Astrocyte (in vitro differentiated cells and primary cell): ENCODE measurements at regions not wholly inside any gene's neighbourhood (a gene's known extent, or its start where the extent isn't known, plus 50 kb on each side); places are given as distances from the start of the nearest gene placed in this dataset.

Source experiments
- DNase-seq: peaks from one replicate; pipeline ENCODE4 v3.0.0-alpha.2; 2010; ENCODE audit warnings: low read depth
- FAIRE-seq: peaks from 2 replicates; lab custom pipeline; 2011; peaks lifted over from hg19 to GRCh38; lab: Jason Lieb, UNC
- H2AFZ ChIP-seq: 2 replicates; pipeline ENCODE4 v1.6.0; 2012; ENCODE audit warnings: low read depth, low read length, inconsistent platforms
- H3K27ac ChIP-seq: 2 replicates; pipeline ENCODE4 v1.5.1; 2011; ENCODE audit warnings: low read depth, low read length, inconsistent platforms
- H3K27me3 ChIP-seq: 2 replicates; pipeline ENCODE4 v1.6.0; 2011; ENCODE audit warnings: low read length, inconsistent platforms; ENCODE audit not compliant: insufficient read depth
- H3K36me3 ChIP-seq: 2 replicates; pipeline ENCODE4 v1.5.1; 2011; ENCODE audit warnings: low read length, inconsistent platforms; ENCODE audit not compliant: insufficient read depth
- H3K4me1 ChIP-seq: 2 replicates; pipeline ENCODE4 v1.5.1; 2011; ENCODE audit warnings: low read length, inconsistent platforms; ENCODE audit not compliant: insufficient read depth
- H3K4me2 ChIP-seq: 2 replicates; pipeline ENCODE4 v1.6.0; 2012; ENCODE audit warnings: low read length, inconsistent platforms
- H3K4me3 ChIP-seq: 2 replicates; pipeline ENCODE4 v1.5.1; 2011; ENCODE audit warnings: low read depth, mild to moderate bottlenecking, low read length, inconsistent platforms; ENCODE audit not compliant: insufficient read depth
- H3K79me2 ChIP-seq: 2 replicates; pipeline ENCODE4 v1.6.0; 2012; ENCODE audit warnings: mild to moderate bottlenecking, low read length, inconsistent platforms; ENCODE audit not compliant: insufficient read depth
- H3K9ac ChIP-seq: 2 replicates; pipeline ENCODE4 v1.6.0; 2012; ENCODE audit warnings: mild to moderate bottlenecking, low read length, inconsistent platforms
- H3K9me3 ChIP-seq: 2 replicates; pipeline ENCODE4 v1.5.1; 2012; ENCODE audit warnings: low read depth, mild to moderate bottlenecking, low read length, inconsistent platforms; ENCODE audit not compliant: insufficient read depth
- H4K20me1 ChIP-seq: 2 replicates; pipeline ENCODE4 v1.6.0; 2012; ENCODE audit warnings: low read length, inconsistent platforms; ENCODE audit not compliant: insufficient read depth
- H3K27ac Mint-ChIP-seq: one replicate; pipeline ENCODE4 v1.8.0; 2021; ENCODE audit warnings: mild to moderate bottlenecking, mixed read lengths; ENCODE audit not compliant: unreplicated experiment
- H3K27me3 Mint-ChIP-seq: one replicate; pipeline ENCODE4 v1.8.0; 2021; ENCODE audit warnings: low read depth, mixed read lengths; ENCODE audit not compliant: unreplicated experiment
- H3K36me3 Mint-ChIP-seq: one replicate; pipeline ENCODE4 v1.8.0; 2021; ENCODE audit warnings: low read depth, mixed read lengths; ENCODE audit not compliant: unreplicated experiment
- H3K4me1 Mint-ChIP-seq: one replicate; pipeline ENCODE4 v1.8.0; 2021; ENCODE audit warnings: low read depth, mixed read lengths; ENCODE audit not compliant: unreplicated experiment
- H3K4me3 Mint-ChIP-seq: one replicate; pipeline ENCODE4 v1.8.0; 2021; ENCODE audit warnings: mild to moderate bottlenecking, moderate library complexity, mixed read lengths; ENCODE audit not compliant: unreplicated experiment
- H3K9me3 Mint-ChIP-seq: one replicate; pipeline ENCODE4 v1.8.0; 2021; ENCODE audit warnings: mild to moderate bottlenecking, mixed read lengths; ENCODE audit not compliant: unreplicated experiment
- CTCF ChIP-seq: IDR thresholded peaks from 2 replicates; pipeline ENCODE4 v1.5.1; 2011; ENCODE audit warnings: low read depth, mild to moderate bottlenecking, inconsistent platforms, low read length, moderate library complexity; ENCODE audit not compliant: insufficient read depth
- EZH2 ChIP-seq: IDR thresholded peaks from 2 replicates; pipeline ENCODE4 v1.6.1; 2012; ENCODE audit warnings: mild to moderate bottlenecking, low read length, inconsistent platforms; ENCODE audit not compliant: insufficient read depth

- DNase-seq, result peak; percentile 77
- Mint-ChIP-seq H3K4me3 (no peak overlapping the region), H3K27ac (peak overlapping the region; percentile 77), H3K4me1 (peaks cover 29% of the 10 kb centered on the region), H3K36me3 (no peaks in the 10 kb centered on the region), H3K9me3 (peaks cover 7% of the 10 kb centered on the region), H3K27me3 (no peaks in the 10 kb centered on the region)
- TF ChIP-seq CTCF (no peak), EZH2 (no peak)
- FAIRE-seq, result peak; percentile 91
- Histone ChIP-seq H3K9me3 (no peaks in the 10 kb centered on the region), H2AFZ (peak overlapping the region; percentile 9), H3K79me2 (no peaks in the 10 kb centered on the region), H3K4me3 (no peak overlapping the region), H3K27ac (no peak overlapping the region), H4K20me1 (no peaks in the 10 kb centered on the region), H3K9ac (no peak overlapping the region), H3K36me3 (no peaks in the 10 kb centered on the region), H3K4me2 (no peak overlapping the region), H3K4me1 (peaks cover 14% of the 10 kb centered on the region), H3K27me3 (no peaks in the 10 kb centered on the region)
Observed at GRCh38 chr7:40922316-40922670, 780.6 kb downstream of the INHBA start.

GRCh38 chr7:40921589-40922315 lies 781.1 kb downstream of the INHBA start:
- Mint-ChIP-seq H3K4me3 (no peak overlapping the region), H3K27ac (peak overlapping the region; percentile 77), H3K9me3 (peaks cover 7% of the 10 kb centered on the region), H3K4me1 (peaks cover 29% of the 10 kb centered on the region), H3K36me3 (no peaks in the 10 kb centered on the region), H3K27me3 (no peaks in the 10 kb centered on the region)
- Histone ChIP-seq H3K4me2 (no peak overlapping the region), H4K20me1 (no peaks in the 10 kb centered on the region), H3K27me3 (no peaks in the 10 kb centered on the region), H3K4me1 (peaks cover 14% of the 10 kb centered on the region), H2AFZ (no peak overlapping the region), H3K9ac (no peak overlapping the region), H3K9me3 (no peaks in the 10 kb centered on the region), H3K36me3 (no peaks in the 10 kb centered on the region), H3K27ac (no peak overlapping the region), H3K79me2 (no peaks in the 10 kb centered on the region), H3K4me3 (no peak overlapping the region)
- TF ChIP-seq EZH2, result no peak
- TF ChIP-seq CTCF, result no peak
- FAIRE-seq (no peak), DNase-seq (no peak)

GRCh38 chr7:40918701-40919271 lies 784.0 kb downstream of the SUGCT start:
- Histone ChIP-seq H3K4me1 (peaks cover 17% of the 10 kb centered on the region), H3K9me3 (no peaks in the 10 kb centered on the region), H3K27ac (peak overlapping the region; percentile 87), H3K27me3 (no peaks in the 10 kb centered on the region), H3K36me3 (no peaks in the 10 kb centered on the region), H3K4me2 (peak overlapping the region; percentile 51), H3K79me2 (no peaks in the 10 kb centered on the region), H2AFZ (no peak overlapping the region), H3K9ac (peak overlapping the region; percentile 69), H4K20me1 (no peaks in the 10 kb centered on the region), H3K4me3 (no peak overlapping the region)
- Mint-ChIP-seq H3K4me1 (peaks cover 34% of the 10 kb centered on the region), H3K4me3 (no peak overlapping the region), H3K9me3 (peaks cover 1% of the 10 kb centered on the region), H3K27ac (peak overlapping the region; percentile 93), H3K36me3 (no peaks in the 10 kb centered on the region), H3K27me3 (no peaks in the 10 kb centered on the region)
- FAIRE-seq (peak; percentile 80), DNase-seq (peak; percentile 96)
- TF ChIP-seq CTCF, result no peak
- TF ChIP-seq EZH2, result no peak
